H1 (cell line): ENCODE measurements at regions not wholly inside any gene's neighbourhood (a gene's known extent, or its start where the extent isn't known, plus 50 kb on each side); places are given as distances from the start of the nearest gene placed in this dataset.

Experiments used
- CTCF ChIA-PET: fragments of 300-600 bp; sonication (Branson Sonifier 250); formaldehyde crosslinking; loops from one replicate; lab custom pipeline; 2021; ENCODE audit not compliant: partially characterized antibody; lab: Charles Lee
- POLR2A ChIA-PET: fragments of 300-600 bp; sonication (Branson Sonifier 250); formaldehyde crosslinking; loops from one replicate; lab custom pipeline; 2021; ENCODE audit warnings: inconsistent platforms; ENCODE audit not compliant: partially characterized antibody; lab: Charles Lee
- DNase-seq, 2 experiments: peaks; one replicate each; pipeline versions ENCODE4 v3.0.0 to v3.0.0-alpha.2; 2010 to 2022; ENCODE audit warnings: low spot score in 2 of 2, low read depth in 1 of 2, mixed read lengths in 1 of 2
- FAIRE-seq: peaks from 2 replicates; lab custom pipeline; 2011; peaks lifted over from hg19 to GRCh38; lab: Jason Lieb, UNC
- H2AFZ ChIP-seq: 2 replicates; pipeline ENCODE4 v1.8.1; 2012; ENCODE audit warnings: low read length, inconsistent platforms
- H2AK5ac ChIP-seq: 2 replicates; pipeline ENCODE4 v1.6.1; 2013; ENCODE audit warnings: low read depth, low read length
- H2BK120ac ChIP-seq: replicated peaks from 2 replicates; pipeline ENCODE3; 2013; ENCODE audit warnings: low read depth, low read length, inconsistent platforms
- H2BK12ac ChIP-seq: 2 replicates; pipeline ENCODE4 v1.6.1; 2013; ENCODE audit warnings: low read depth, low read length
- H2BK15ac ChIP-seq: 2 replicates; pipeline ENCODE4 v1.6.1; 2013; ENCODE audit warnings: low read length
- H2BK20ac ChIP-seq: 2 replicates; pipeline ENCODE4 v1.6.1; 2013; ENCODE audit warnings: low read length
- H2BK5ac ChIP-seq: 2 replicates; pipeline ENCODE4 v1.6.1; 2013; ENCODE audit warnings: low read depth, low read length
- H3K14ac ChIP-seq: 2 replicates; pipeline ENCODE4 v1.6.1; 2013; ENCODE audit warnings: inconsistent platforms; ENCODE audit not compliant: insufficient read length
- H3K18ac ChIP-seq: 2 replicates; pipeline ENCODE4 v1.6.1; 2013; ENCODE audit warnings: low read length; ENCODE audit errors: extremely low read depth
- H3K23ac ChIP-seq: 2 replicates; pipeline ENCODE4 v1.6.1; 2013; ENCODE audit warnings: inconsistent platforms; ENCODE audit not compliant: insufficient read length
- H3K23me2 ChIP-seq: 2 replicates; pipeline ENCODE4 v1.6.1; 2013; ENCODE audit warnings: low read depth, low read length
- H3K27ac ChIP-seq: 2 replicates; pipeline ENCODE4 v1.6.1; 2011; ENCODE audit warnings: low read depth, low read length, inconsistent platforms
- H3K27me3 ChIP-seq, 4 experiments: replicated peaks in 1 of 4; 1 replicate in 1 of 4; 2 replicates in 3 of 4; pipeline versions ENCODE4 v1.6.1 to v1.8.1; 2011 to 2013; ENCODE audit warnings: low read length in 3 of 4, mild to moderate bottlenecking in 3 of 4, inconsistent platforms in 2 of 4, mixed read lengths in 2 of 4, moderate library complexity in 1 of 4; ENCODE audit not compliant: control insufficient read depth in 3 of 4, insufficient read depth in 3 of 4; ENCODE audit errors: extremely low read depth in 1 of 4
- H3K36me3 ChIP-seq, 4 experiments: 2 replicates each; pipeline versions ENCODE4 v1.6.1 to v1.8.1; 2011 to 2013; ENCODE audit warnings: mild to moderate bottlenecking in 4 of 4, low read length in 3 of 4, moderate library complexity in 2 of 4, control low read depth in 1 of 4, inconsistent platforms in 1 of 4; ENCODE audit not compliant: insufficient read depth in 4 of 4, control insufficient read depth in 2 of 4
- H3K4ac ChIP-seq: replicated peaks from 2 replicates; pipeline ENCODE3; 2013; ENCODE audit warnings: low read length, low read depth, mixed read lengths, inconsistent platforms; ENCODE audit not compliant: insufficient read length
- H3K4me1 ChIP-seq, 4 experiments: replicated peaks in 1 of 4; 1 replicate in 1 of 4; 2 replicates in 3 of 4; pipeline versions ENCODE4 v1.6.1 to v1.8.1; 2011 to 2013; ENCODE audit warnings: low read length in 3 of 4, inconsistent platforms in 2 of 4, mixed read lengths in 1 of 4; ENCODE audit not compliant: insufficient read depth in 4 of 4, control insufficient read depth in 3 of 4
- H3K4me2 ChIP-seq, 2 experiments: 2 replicates each; pipeline versions ENCODE4 v1.6.1 to v1.8.1; 2011 to 2013; ENCODE audit warnings: low read depth in 2 of 2, low read length in 2 of 2, control low read depth in 1 of 2, inconsistent platforms in 1 of 2, mild to moderate bottlenecking in 1 of 2; ENCODE audit not compliant: insufficient read depth in 1 of 2
- H3K4me3 ChIP-seq, 4 experiments: fragments of 200-600, 300-600 bp in 1 of 4; sonication (generic), shearing (Covaris generic), sonication (Bioruptor Twin) in 1 of 4; 2 replicates each; pipeline versions ENCODE4 v1.5.1 to v1.8.1; 2011 to 2016; ENCODE audit warnings: low read length in 4 of 4, low read depth in 3 of 4, control low read depth in 2 of 4, inconsistent platforms in 2 of 4, mild to moderate bottlenecking in 2 of 4, mixed read lengths in 1 of 4, moderate library complexity in 1 of 4; ENCODE audit not compliant: insufficient read depth in 2 of 4; ENCODE audit errors: extremely low read depth in 1 of 4
- H3K56ac ChIP-seq: replicated peaks from 2 replicates; pipeline ENCODE3; 2013; ENCODE audit warnings: low read depth, mild to moderate bottlenecking, mixed read lengths, low read length, inconsistent platforms; ENCODE audit not compliant: insufficient read length
- H3K79me1 ChIP-seq: 2 replicates; pipeline ENCODE4 v1.6.1; 2013; ENCODE audit warnings: low read depth, low read length, control low read depth
- H3K79me2 ChIP-seq, 2 experiments: 2 replicates each; pipeline versions ENCODE4 v1.6.1 to v1.8.1; 2012 to 2013; ENCODE audit warnings: low read length in 2 of 2, mild to moderate bottlenecking in 2 of 2, inconsistent platforms in 1 of 2; ENCODE audit not compliant: insufficient read depth in 2 of 2, control insufficient read depth in 1 of 2
- H3K9ac ChIP-seq, 4 experiments: replicated peaks in 1 of 4; 1 replicate in 1 of 4; 2 replicates in 3 of 4; pipeline versions ENCODE4 v1.6.1 to v1.8.1; 2011 to 2013; ENCODE audit warnings: low read depth in 3 of 4, low read length in 3 of 4, control low read depth in 2 of 4, mild to moderate bottlenecking in 2 of 4, moderate library complexity in 2 of 4, inconsistent platforms in 1 of 4; ENCODE audit errors: extremely low read depth in 1 of 4
- H3K9me3 ChIP-seq, 2 experiments: 2 replicates each; pipeline versions ENCODE4 v1.6.1 to v1.8.1; 2012 to 2013; ENCODE audit warnings: mild to moderate bottlenecking in 2 of 2, moderate library complexity in 2 of 2, control low read depth in 1 of 2, inconsistent platforms in 1 of 2, low read depth in 1 of 2, low read length in 1 of 2, mixed read lengths in 1 of 2; ENCODE audit not compliant: insufficient read depth in 2 of 2
- H4K20me1 ChIP-seq, 2 experiments: replicated peaks in 1 of 2; 2 replicates each; pipeline versions ENCODE3 to v1.8.1; 2011 to 2013; ENCODE audit warnings: inconsistent platforms in 2 of 2, low read length in 2 of 2, mild to moderate bottlenecking in 1 of 2; ENCODE audit not compliant: insufficient read depth in 2 of 2, control insufficient read depth in 1 of 2
- H4K5ac ChIP-seq: 2 replicates; pipeline ENCODE4 v1.6.1; 2013; ENCODE audit warnings: low read length, low read depth, mixed read lengths, inconsistent platforms; ENCODE audit not compliant: insufficient read length
- H4K8ac ChIP-seq: 2 replicates; pipeline ENCODE4 v1.8.0; 2013; ENCODE audit warnings: mild to moderate bottlenecking, moderate library complexity, low read length, inconsistent platforms; ENCODE audit not compliant: insufficient read depth; ENCODE audit errors: extremely low read depth
- H4K91ac ChIP-seq: replicated peaks from 2 replicates; pipeline ENCODE3; 2013; ENCODE audit warnings: low read length, mixed read lengths, inconsistent platforms; ENCODE audit not compliant: insufficient read length
- GABPA ChIP-seq: IDR thresholded peaks from 2 replicates; pipeline ENCODE4 v1.6.1; 2011; ENCODE audit warnings: mild to moderate bottlenecking, low read length, moderate library complexity, borderline replicate concordance; ENCODE audit not compliant: insufficient read depth
- HDAC2 ChIP-seq, 2 experiments: fragments of 300-600 bp in 1 of 2; sonication (generic) in 1 of 2; IDR thresholded peaks; 2 replicates each; pipeline ENCODE4 v1.6.1; 2011 to 2012; ENCODE audit warnings: low read depth in 2 of 2, low read length in 2 of 2, mild to moderate bottlenecking in 2 of 2, moderate library complexity in 2 of 2, borderline replicate concordance in 1 of 2, inconsistent platforms in 1 of 2
- RAD21 ChIP-seq, 2 experiments: IDR thresholded peaks in 1 of 2; conservative IDR thresholded peaks in 1 of 2; 2 replicates each; pipeline ENCODE4 v1.6.1; 2011; ENCODE audit warnings: low read depth in 2 of 2, low read length in 2 of 2, improper control_type of control experiment in 1 of 2, inconsistent platforms in 1 of 2, mild to moderate bottlenecking in 1 of 2, moderate library complexity in 1 of 2
- USF2 ChIP-seq: IDR thresholded peaks from 2 replicates; pipeline ENCODE4 v1.6.1; 2011; ENCODE audit warnings: low read length, improper control_type of control experiment
- WGBS, 2 experiments: shearing (Covaris generic) in 1 of 2; methylation state at CpG; one replicate each; pipeline versions ENCODE4 v1.1.6 to v1.1.7; 2013 to 2015; ENCODE audit warnings: low lambda C conversion rate in 2 of 2, mixed read lengths in 2 of 2, inconsistent platforms in 1 of 2, low coverage in 1 of 2, missing lambda C conversion rate in 1 of 2; ENCODE audit not compliant: insufficient replicate concordance in 2 of 2, insufficient coverage in 1 of 2, insufficient read length in 1 of 2; ENCODE audit errors: extremely low coverage in 1 of 2, missing lambda C conversion rate in 1 of 2; 5-methylcytosine and 5-hydroxymethylcytosine counted together

GRCh38 chr11:30653606-30654005, 67.5 kb upstream of the MPPED2 start:
- Histone ChIP-seq H3K14ac (no peak overlapping the region), H4K91ac (peak overlapping the region; percentile 38), H4K20me1 (no peaks in the 10 kb centered on the region), H3K4me3 (no peak overlapping the region), H2AFZ (no peak overlapping the region), H3K9me3 (no peaks in the 10 kb centered on the region), H3K27me3 (no peaks in the 10 kb centered on the region), H2BK15ac (no peak overlapping the region), H2AK5ac (no peak overlapping the region), H3K56ac (no peak overlapping the region), H3K4ac (no peak overlapping the region), H3K23me2 (no peaks in the 10 kb centered on the region; the same call in 1 of the 2 replicates), H3K79me1 (no peaks in the 10 kb centered on the region), H3K23ac (no peak overlapping the region), H3K4me1 (no peaks in the 10 kb centered on the region), H3K9ac (no peak overlapping the region), H2BK12ac (no peak overlapping the region), H2BK20ac (no peak overlapping the region), H3K4me2 (no peak overlapping the region), H2BK120ac (no peak overlapping the region), H3K79me2 (no peaks in the 10 kb centered on the region), H3K18ac (no peak overlapping the region), H4K8ac (no peak overlapping the region), H2BK5ac (no peak overlapping the region), H4K5ac (no peak overlapping the region), H3K36me3 (no peaks in the 10 kb centered on the region), H3K27ac (no peak overlapping the region)
- TF ChIP-seq RAD21 (IDR thresholded peaks at IDR 0.05 in 1 of 2, conservative IDR thresholded peaks at IDR 0.05 in 1 of 2; ENCODE audit: low read depth in 2 of 2, low read length in 2 of 2), result peak; percentile 43 to 45
- TF ChIP-seq HDAC2 (IDR thresholded peaks at IDR 0.05; ENCODE audit: borderline replicate concordance in 1 of 2, low read depth in 2 of 2, low read length in 2 of 2), result no peak
- no peak for TF ChIP-seq GABPA
- TF ChIP-seq USF2, result no peak
- ChIA-PET POLR2A (no interaction called here), CTCF (no interaction called here)
- DNase-seq (no peak), FAIRE-seq (no peak)
- 74% methylated on average over 1 of the region's 1 CpG; no CpG with 5 or more reads in 1 of the 2 experiments for WGBS, 2 experiments
